Fibroblast of pulmonary artery (primary cell): ENCODE measurements at regions not wholly inside any gene's neighbourhood (a gene's known extent, or its start where the extent isn't known, plus 50 kb on each side); places are given as distances from the start of the nearest gene placed in this dataset.
"Not testable (repeated sequence)": the region's sequence is repeated elsewhere in the genome, so short reads cannot be mapped to it uniquely, and the experiment has no call there.

Experiments
- DNase-seq: peaks from one replicate; pipeline ENCODE4 v3.0.0-alpha.2; 2010; ENCODE audit warnings: low read depth
- H3K4me3 ChIP-seq: replicated peaks from 2 replicates; pipeline ENCODE4 v1.5.1; 2011; ENCODE audit warnings: low read depth, mild to moderate bottlenecking, control low read depth, low read length, moderate library complexity
- TF ChIP-seq, protein P1 (sequence below): IDR thresholded peaks from 2 replicates; pipeline ENCODE4 v1.5.1; 2011; ENCODE audit warnings: mild to moderate bottlenecking, control low read depth, low read length, inconsistent platforms; ENCODE audit errors: missing control alignments

DNA sequence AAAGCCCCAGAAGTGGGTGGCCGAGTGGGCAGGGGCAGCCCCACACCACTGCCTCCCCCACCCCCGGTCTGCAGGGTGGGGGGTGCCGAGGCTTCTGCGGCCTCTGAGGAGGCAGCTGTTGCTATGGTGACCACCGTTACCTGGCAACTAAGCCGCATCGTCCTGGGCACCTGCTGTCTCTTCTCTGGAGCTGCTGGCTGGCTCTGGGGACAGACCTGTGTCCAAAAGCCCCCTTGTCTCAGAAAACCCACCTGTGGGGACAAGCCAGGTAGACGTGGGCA is 79.9 kb upstream of the PRR5 start:
- no peak overlapping the region for H3K4me3 ChIP-seq
- no peak for DNase-seq
- TF ChIP-seq, protein P1, sequence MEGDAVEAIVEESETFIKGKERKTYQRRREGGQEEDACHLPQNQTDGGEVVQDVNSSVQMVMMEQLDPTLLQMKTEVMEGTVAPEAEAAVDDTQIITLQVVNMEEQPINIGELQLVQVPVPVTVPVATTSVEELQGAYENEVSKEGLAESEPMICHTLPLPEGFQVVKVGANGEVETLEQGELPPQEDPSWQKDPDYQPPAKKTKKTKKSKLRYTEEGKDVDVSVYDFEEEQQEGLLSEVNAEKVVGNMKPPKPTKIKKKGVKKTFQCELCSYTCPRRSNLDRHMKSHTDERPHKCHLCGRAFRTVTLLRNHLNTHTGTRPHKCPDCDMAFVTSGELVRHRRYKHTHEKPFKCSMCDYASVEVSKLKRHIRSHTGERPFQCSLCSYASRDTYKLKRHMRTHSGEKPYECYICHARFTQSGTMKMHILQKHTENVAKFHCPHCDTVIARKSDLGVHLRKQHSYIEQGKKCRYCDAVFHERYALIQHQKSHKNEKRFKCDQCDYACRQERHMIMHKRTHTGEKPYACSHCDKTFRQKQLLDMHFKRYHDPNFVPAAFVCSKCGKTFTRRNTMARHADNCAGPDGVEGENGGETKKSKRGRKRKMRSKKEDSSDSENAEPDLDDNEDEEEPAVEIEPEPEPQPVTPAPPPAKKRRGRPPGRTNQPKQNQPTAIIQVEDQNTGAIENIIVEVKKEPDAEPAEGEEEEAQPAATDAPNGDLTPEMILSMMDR: no peak

DNA sequence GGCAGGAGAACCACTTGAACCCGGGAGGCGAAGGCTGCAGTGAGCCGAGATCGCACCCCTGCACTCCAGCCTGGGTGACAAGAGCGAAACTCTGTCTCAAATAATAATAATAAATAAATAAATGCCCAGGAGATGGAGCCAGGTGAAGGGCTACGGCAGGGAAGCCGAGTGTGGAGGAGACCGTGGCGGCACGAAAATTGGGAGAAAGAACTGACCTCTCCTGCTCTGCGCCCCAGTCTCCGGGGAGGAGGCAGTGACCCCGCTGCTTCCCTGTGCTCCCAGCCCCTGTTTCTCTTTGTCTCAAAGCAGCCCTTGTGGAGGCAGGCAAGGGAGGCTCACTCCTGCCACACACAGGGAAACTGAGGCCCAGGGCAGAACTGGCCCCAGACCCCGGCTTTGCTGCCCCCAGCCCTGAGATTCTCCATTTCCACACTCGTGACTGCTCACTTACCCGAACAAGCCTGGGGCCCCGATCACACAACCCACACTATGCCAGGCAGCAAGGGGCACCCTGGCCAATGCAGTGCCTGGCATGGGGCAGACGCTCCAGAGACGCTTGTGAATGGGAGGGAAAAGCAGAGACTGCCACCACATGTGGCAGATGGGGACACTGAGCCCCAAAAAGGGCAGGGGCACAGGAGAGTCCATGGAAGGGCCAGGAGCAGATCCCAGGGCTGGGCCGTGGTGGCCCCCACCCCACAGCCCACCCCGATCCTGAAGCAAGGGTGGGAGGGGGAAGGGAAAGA is 80.4 kb upstream of the PRR5 start:
- no peak for DNase-seq
- TF ChIP-seq, protein P1: no peak
- H3K4me3 ChIP-seq: no peak overlapping the region

- TF ChIP-seq, protein P1: no peak
- no peak overlapping the region for H3K4me3 ChIP-seq
- DNase-seq: no peak
These were observed 81.2 kb upstream of the PRR5 start for GRCh38 chr22:44620841-44621257.

DNA sequence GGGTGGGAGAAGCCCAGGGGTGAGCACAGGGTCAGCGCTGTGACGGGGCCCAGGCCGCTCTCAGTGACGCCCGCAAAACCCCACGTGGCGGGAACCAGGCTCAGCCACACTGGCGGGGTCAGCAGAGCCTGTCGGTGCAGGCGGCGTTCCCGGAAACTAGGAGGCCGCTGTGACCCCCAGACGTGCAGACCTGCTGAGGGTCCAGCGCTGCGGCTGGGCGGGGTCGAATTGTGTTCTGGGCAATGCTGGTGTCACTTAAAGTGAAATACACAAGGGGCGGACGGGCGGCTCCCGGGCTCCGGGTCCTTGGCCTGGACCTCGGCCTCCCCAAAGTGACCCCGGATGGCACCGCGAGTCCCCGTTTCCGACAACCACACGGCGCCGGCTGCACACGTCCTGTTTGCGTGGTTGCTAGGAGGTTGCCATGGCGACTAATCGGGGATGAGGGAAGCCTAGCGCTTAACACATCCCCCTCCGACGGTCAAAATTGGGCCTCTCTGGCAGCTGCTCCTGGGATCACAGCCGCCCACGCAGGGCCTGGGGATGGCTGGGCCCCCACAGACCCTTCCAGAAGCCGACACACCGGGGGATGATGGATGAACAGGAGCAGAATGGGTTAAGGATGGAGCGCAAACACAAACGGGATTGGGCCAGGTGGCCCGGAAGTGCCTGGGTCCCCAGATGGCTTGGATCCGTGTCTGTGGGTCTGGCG is 81.7 kb upstream of the PRR5 start:
- no peak overlapping the region for H3K4me3 ChIP-seq
- TF ChIP-seq, protein P1: no peak
- peak; percentile 70 for DNase-seq

GRCh38 chr22:44619560-44620128 is 82.4 kb upstream of the PRR5 start:
- DNase-seq, H3K4me3 ChIP-seq: not testable (repeated sequence)

DNA sequence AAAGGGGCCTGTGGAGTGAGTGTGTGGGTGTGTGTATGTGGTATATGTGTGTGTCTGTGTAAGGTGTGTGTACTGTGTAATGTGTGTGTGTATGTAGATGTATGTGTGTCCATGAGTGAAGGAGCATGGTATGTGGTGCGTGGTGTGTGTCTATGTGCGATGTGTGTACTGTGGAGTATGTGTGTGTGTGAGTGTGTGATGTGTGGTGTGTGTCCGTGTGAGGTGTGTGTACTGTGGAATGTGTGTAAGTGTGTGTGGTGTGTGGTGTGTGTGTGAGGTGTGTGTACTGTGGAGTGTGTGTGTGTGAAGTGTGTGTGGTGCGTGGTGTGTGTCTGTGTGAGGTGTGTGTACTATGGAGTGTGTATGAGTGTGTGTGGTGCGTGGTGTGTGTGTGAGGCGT is 83.1 kb upstream of the PRR5 start:
- not testable (repeated sequence) for DNase-seq

GRCh38 chr22:44618400-44618799 is 83.6 kb upstream of the PRR5 start:
- H3K4me3 ChIP-seq: no peak overlapping the region
- TF ChIP-seq, protein P1: no peak
- no peak for DNase-seq

More for the DNA sequence above, 83.1 kb upstream of the PRR5 start:
- H3K4me3 ChIP-seq: not testable (repeated sequence)

DNA sequence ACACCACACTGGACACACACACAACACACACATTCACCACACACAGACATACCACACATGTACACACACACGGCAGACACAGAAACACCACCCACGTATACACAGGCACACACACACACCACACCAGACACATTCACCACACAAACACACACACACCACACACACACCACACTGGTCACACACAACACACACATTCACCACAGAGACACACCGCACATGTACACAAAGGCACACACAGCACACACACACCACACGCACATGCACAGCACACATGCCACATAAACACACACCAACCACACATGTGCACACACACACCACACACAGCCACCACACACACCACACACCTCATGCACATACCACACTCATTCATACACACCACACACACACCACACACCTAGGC is 84.2 kb upstream of the PRR5 start:
- DNase-seq: no peak
- no peak overlapping the region for H3K4me3 ChIP-seq
- TF ChIP-seq, protein P1: no peak
